ENCODE measurements at regions not wholly inside any gene's neighbourhood (a gene's known extent, or its start where the extent isn't known, plus 50 kb on each side); places are given as distances from the start of the nearest gene placed in this dataset.

- Histone ChIP-seq H4K5ac (ENCODE audit: low read depth, low read length) (no peak overlapping the region), H3K14ac (replicated peaks; ENCODE audit: low read depth, low read length) (no peak overlapping the region), H3K4me1 (ENCODE audit: control insufficient read depth, insufficient read depth, low read length) (peaks cover 6% of the 10 kb centered on the region), H3K4ac (ENCODE audit: low read depth, low read length) (no peak overlapping the region), H3K56ac (ENCODE audit: extremely low read depth, insufficient read depth, low read length) (no peak overlapping the region), H2BK5ac (ENCODE audit: low read depth, low read length, poor library complexity, severe bottlenecking) (no peak overlapping the region), H2BK15ac (ENCODE audit: low read depth, low read length) (no peak overlapping the region; the same call in 2 of the 3 replicates), H2AFZ (replicated peaks; ENCODE audit: low read length, poor library complexity) (no peak overlapping the region), H3K9me1 (ENCODE audit: insufficient read depth, low read length) (no peaks in the 10 kb centered on the region), H3K9me3 (ENCODE audit: control insufficient read depth, insufficient read depth, low read length) (no peaks in the 10 kb centered on the region), H4K8ac (ENCODE audit: low read depth in 2 of 2, low read length in 2 of 2) (no peak overlapping the region), H2BK120ac (ENCODE audit: low read depth, low read length) (no peak overlapping the region), H3K79me1 (ENCODE audit: low read depth in 1 of 2, low read length in 2 of 2) (no peaks in the 10 kb centered on the region), H3K4me3 (ENCODE audit: insufficient read depth, low read depth, low read length) (no peak overlapping the region), H3K27me3 (ENCODE audit: control insufficient read depth, insufficient read depth, low read length) (no peaks in the 10 kb centered on the region; the same call in 1 of the 2 replicates), H2AK9ac (replicated peaks; ENCODE audit: low read depth, low read length, poor library complexity) (no peak overlapping the region), H2AK5ac (ENCODE audit: low read depth, low read length) (no peak overlapping the region), H2BK20ac (ENCODE audit: low read depth, low read length) (no peak overlapping the region), H3K36me3 (ENCODE audit: control insufficient read depth, insufficient read depth, low read length) (no peaks in the 10 kb centered on the region), H3K27ac (ENCODE audit: insufficient read depth, low read length) (no peak overlapping the region), H3K4me2 (ENCODE audit: low read depth, low read length) (no peak overlapping the region), H4K20me1 (ENCODE audit: insufficient read depth, low read length) (no peaks in the 10 kb centered on the region), H4K91ac (ENCODE audit: insufficient read depth, low read depth, low read length) (no peak overlapping the region; the same call in 1 of the 2 replicates), H3K9ac (ENCODE audit: low read depth, low read length) (no peak overlapping the region), H3K18ac (ENCODE audit: low read depth, low read length) (no peak overlapping the region), H3K23ac (ENCODE audit: low read depth, low read length) (no peak overlapping the region)
- intact Hi-C loops (cut with micrococcal nuclease) (no loop called here), in situ Hi-C loops (cut with MboI; ENCODE audit: low sequenced_read_pairs) (no loop called here), dilution Hi-C loops (cut with HindIII; ENCODE audit: low sequenced_read_pairs, unreplicated experiment) (no loop called here)
- ChIA-PET POLR2A (ENCODE audit: unreplicated experiment) (no interaction called here), CTCF (no interaction called here)
- peak; percentile 14; the same call in 1 of the 2 replicates for ATAC-seq (ENCODE audit: low read depth)
- no CpG with 5 or more reads among the region's 2 CpGs for WGBS, 2 experiments (ENCODE audit: extremely low coverage in 2 of 2, insufficient read length in 1 of 2)
- DNase-seq, result peak; percentile 26
- TF ChIP-seq SMC3 (IDR thresholded peaks at IDR 0.05; ENCODE audit: low read depth, low read length), result no peak
- TF ChIP-seq NFE2L2 (IDR thresholded peaks at IDR 0.05; ENCODE audit: low read depth, low read length), result no peak
- no peak for TF ChIP-seq POLR2A (IDR thresholded peaks at IDR 0.05; ENCODE audit: low read depth, low read length)
- TF ChIP-seq MAFK (IDR thresholded peaks at IDR 0.05; ENCODE audit: low read depth, low read length), result no peak
- no peak for TF ChIP-seq USF2 (IDR thresholded peaks at IDR 0.05; ENCODE audit: low read depth, low read length)
- TF ChIP-seq MAZ (IDR thresholded peaks at IDR 0.05; ENCODE audit: borderline replicate concordance, low read depth, low read length), result no peak
- no peak for TF ChIP-seq RCOR1 (IDR thresholded peaks at IDR 0.05; ENCODE audit: insufficient replicate concordance, low read length)
- TF ChIP-seq CHD1 (IDR thresholded peaks at IDR 0.05; ENCODE audit: low read depth, low read length), result no peak
- TF ChIP-seq FOS (IDR thresholded peaks at IDR 0.05; ENCODE audit: low read depth, low read length), result no peak
- no peak for TF ChIP-seq CTCF (conservative IDR thresholded peaks at IDR 0.05; ENCODE audit: low read depth, low read length)
- no TSS peak for BruUV-seq (replicated peaks)
Observed at GRCh38 chrX:73922856-73923455, 70.4 kb upstream of the XIST start.

Data from IMR-90 (cell line).